HG02870 (cell line): ENCODE measurements at regions not wholly inside any gene's neighbourhood (a gene's known extent, or its start where the extent isn't known, plus 50 kb on each side); places are given as distances from the start of the nearest gene placed in this dataset.
"Not testable (repeated sequence)": the region's sequence is repeated elsewhere in the genome, so short reads cannot be mapped to it uniquely, and the experiment has no call there.

Source experiments
- ATAC-seq: cut with Tn5 transposase; IDR thresholded peaks from one replicate; pipeline ENCODE4 v1.9.1; 2021; ENCODE audit warnings: mild to moderate bottlenecking, moderate library complexity; ENCODE audit not compliant: unreplicated experiment

DNA sequence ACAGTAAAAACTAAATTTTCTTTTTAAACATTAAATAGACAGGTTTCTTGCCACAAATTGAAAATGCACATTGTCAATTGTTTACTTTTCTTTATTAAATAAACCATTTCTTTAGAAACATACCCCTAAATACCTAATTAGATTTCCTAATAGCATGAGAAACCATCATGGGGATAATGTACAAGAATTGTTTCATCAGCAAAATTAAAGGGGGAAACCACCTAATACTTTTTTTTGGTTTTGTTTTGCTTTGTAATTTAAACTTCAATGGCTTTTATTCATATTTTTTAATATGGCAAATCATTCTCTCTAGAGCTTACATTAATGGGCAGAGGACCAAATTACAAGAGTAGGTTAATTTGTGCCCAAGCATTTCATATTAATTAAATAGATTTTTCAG is 987.9 kb downstream of the EPHA7 start:
- no peak for ATAC-seq

GRCh38 chr6:92428448-92428847 is 990.9 kb downstream of the EPHA7 start:
- no peak for ATAC-seq

DNA sequence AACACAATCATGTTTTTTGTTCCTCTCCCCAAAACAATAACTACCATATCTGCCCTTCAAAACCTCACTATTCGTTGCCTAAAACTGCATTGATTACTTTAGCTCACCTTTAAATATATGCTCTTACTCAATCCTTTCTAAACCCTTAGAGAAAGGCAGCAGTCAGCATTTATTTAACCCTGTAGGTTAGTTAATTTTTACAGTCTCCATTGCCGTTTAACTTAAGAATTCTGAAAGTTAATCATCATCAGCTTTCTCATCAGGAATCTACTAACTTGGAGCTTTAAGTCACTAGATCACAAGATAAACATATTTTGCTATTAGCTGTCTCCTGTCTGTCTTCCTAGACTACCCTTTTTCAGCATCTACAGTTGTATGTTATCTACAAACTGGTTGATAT is 991.9 kb downstream of the EPHA7 start:
- no peak for ATAC-seq

DNA sequence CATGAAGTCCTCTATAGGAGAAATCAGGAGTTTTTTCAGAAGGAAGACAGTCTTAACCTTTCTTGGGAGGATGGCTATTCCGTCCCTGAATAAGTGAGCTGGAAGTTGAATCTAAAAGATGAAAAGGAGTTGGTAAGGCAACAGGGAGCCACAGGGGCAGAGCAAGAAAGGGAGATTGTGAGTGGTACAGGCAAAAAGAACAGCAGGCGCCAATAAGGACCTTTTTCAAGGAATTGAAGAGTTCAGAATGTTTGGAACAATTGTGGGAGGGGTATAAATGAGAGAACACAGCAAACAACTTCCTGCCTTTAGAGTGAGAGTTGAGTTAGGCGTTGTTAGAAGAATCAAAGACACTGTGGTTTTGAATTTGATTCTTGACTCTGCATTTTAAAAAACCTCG is 1003.7 kb downstream of the EPHA7 start:
- ATAC-seq, result no peak

DNA sequence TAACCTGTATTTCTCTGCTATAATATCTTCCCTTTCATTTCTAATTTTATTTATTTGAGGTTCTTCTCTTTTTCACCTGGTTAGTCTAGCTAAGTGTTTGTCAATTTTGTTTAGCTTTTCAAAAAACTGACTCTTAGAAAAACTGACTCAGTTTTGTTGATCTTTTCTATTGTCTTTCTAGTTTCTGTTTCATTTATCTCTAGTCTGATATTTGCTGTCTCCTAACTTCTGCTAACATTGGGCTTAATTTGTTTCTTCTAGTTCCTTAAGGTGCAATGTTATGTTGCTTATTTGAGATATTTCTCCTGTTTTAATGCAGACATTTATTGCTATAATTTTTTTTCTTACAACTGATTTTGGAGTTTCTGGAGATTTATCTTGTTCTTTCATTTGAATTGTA is 1011.0 kb downstream of the EPHA7 start:
- ATAC-seq, result no peak

DNA sequence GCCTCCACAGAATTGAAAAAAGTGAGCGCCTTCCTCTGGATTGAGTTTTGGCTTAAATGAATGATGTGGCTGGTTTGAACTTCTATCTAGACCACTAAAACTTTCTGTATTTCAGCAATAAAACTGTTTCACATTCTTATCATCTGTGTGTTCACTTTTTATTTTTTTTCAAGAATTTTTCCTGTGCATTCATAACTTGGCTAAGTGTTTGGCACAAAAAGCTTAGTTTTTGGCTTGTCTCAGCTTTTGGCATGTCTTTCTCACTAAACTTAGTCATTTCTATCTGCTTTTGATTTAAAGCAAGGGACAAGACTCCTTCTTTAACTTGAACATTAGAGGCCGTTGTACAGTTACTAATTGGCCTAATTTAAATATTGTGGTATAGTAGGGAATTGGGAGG is 1015.1 kb downstream of the EPHA7 start:
- ATAC-seq, result no peak

GRCh38 chr6:92399911-92400310 is 1019.4 kb downstream of the EPHA7 start:
- no peak for ATAC-seq

GRCh38 chr6:92388706-92389105 is 1030.7 kb downstream of the EPHA7 start:
- not testable (repeated sequence) for ATAC-seq

- peak; percentile 57 for ATAC-seq
Measured at GRCh38 chr6:92380803-92381601, 1038.4 kb downstream of the EPHA7 start.

GRCh38 chr6:92377137-92377536 is 1042.2 kb downstream of the EPHA7 start:
- no peak for ATAC-seq

- ATAC-seq, result no peak
Measured at GRCh38 chr6:92376691-92377090, 1042.7 kb downstream of the EPHA7 start.

DNA sequence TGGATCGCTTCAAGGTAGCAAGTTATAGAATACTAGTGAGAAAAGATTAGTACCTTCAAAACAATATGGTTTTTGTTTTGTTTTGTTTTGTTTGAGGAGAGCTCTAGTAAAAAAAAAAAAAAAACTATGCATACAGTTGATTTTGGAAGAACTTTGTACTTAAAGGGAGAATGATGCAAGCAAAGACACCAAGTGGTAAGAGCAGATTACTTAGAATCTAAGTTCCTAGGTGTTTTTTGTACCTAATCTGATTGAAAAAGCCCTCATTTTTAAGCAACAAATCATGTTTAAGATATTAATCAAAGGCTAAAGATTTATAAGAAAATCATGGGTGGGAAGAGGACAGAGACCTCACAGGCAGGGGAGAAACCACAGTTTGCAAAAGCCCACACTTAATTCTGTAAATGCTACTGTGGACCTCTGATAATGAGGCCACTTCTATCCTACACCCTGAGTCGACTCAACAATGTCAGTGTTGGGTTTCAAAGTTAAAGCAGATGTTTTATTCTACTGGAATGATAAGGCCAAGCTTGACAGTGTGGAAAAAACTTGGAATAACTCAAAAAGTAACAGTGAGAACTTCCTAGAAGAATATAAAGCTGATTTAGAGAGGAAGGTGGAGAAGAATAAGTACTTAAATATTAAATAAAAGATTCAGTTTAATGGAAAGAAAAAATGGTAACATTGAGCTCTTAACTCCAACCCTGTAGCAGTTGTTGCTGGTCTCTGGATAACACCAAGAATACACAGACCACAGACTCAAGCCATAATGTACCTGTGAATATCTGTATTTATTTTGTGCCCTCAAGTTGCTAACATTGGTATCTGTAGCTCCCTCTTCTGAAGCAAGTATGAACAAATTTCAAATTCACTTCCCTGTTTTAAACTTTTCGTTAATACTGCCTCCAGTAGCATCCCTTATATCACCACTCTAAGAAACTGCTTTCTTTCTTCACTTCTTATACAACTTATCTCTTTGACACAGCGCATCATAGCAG is 1047.8 kb downstream of the EPHA7 start:
- no peak for ATAC-seq

GRCh38 chr6:92369309-92369708 is 1050.0 kb downstream of the EPHA7 start:
- no peak for ATAC-seq

DNA sequence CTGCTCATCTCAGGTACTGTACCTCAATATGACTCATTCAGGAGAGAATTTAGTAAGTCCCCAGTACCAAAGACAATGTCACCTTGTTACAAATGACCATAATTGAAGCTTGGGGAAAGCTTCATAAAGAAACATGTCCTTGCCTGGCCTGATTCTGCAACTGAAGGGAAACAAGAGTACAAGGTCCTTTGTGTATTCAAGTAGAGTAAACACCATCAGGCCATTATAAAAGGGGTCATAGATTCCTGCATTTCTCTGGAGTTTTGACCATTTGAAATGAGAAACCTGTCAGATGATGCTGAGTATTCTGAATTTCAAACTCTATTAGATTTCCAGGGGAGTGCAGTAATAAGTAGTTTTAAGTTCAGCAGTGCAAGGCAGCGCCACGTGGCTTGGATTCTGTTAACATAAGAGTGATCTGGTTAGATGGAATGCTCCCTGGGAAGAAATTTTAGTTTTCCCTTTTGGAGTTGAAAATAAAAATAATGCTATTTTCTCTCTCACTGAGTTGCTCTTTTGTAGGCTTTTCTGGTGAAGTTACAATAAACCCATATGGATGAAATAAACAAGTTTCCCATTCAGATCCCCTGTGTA is 1054.3 kb downstream of the EPHA7 start:
- ATAC-seq, result no peak

GRCh38 chr6:92363111-92363510 is 1056.2 kb downstream of the EPHA7 start:
- ATAC-seq, result no peak

DNA sequence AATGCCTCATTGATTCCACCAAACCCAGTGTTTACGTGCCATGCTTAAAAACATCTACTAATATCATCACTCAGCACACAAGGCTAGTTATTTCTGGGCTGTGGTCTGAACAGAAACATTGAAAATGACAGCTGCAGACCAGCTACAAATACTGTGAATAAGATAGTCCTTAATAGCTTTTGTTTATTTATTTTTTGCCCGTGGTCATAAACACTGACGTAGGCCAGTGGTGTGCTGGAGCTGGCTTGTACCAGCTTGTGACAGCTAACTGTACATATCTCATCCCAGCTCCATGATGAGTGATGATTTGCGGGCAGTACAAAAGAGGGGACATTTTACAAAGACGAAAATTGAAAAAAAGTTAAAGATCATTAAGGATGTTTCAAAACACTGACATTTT is 1057.0 kb downstream of the EPHA7 start:
- ATAC-seq, result no peak

DNA sequence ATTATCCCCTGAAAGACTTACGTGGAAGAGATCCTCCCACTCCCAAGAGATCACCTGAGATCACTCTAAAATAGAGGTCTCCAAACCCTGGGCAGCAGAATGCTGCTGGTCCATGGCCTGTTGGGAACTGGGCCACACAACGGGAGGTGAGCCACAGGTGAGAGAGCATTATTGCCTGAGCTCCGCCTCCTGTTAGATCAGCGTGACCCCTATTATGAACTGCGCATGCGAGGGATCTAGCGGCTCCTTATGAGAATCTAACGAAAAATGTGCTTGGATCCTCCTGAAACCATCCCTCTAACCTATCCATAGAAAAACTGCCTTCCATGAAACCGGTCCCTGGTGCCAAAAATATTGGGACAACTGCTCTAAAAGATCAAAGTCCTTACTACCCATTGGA is 1057.4 kb downstream of the EPHA7 start:
- ATAC-seq, result no peak

- ATAC-seq, result no peak
Measured at GRCh38 chr6:92354270-92354829, 1065.0 kb downstream of the EPHA7 start.

GRCh38 chr6:92352130-92352529 is 1067.2 kb downstream of the EPHA7 start:
- ATAC-seq, result no peak

GRCh38 chr6:92341201-92341600 is 1078.2 kb downstream of the EPHA7 start:
- ATAC-seq, result no peak
